ENCODE measurements at regions not wholly inside any gene's neighbourhood (a gene's known extent, or its start where the extent isn't known, plus 50 kb on each side); places are given as distances from the start of the nearest gene placed in this dataset.

GRCh38 chr4:107315584-107315983, 279.5 kb upstream of the DKK2 start:
- ChIA-PET POLR2A (no interaction called here), CTCF (no interaction called here)
- Mint-ChIP-seq H3K27ac (no peak overlapping the region), H3K4me1 (no peaks in the 10 kb centered on the region), H3K36me3 (no peaks in the 10 kb centered on the region), H3K27me3 (peaks cover 0 to 10% (median 5%) of the 10 kb centered on the region in 5 donors), H3K9me3 (peaks cover 0 to 4% (median 0%) of the 10 kb centered on the region in 11 donors), H3K4me3 (no peak overlapping the region)
- H3K9me3 ChIP-seq (ENCODE audit: control insufficient read depth in 2 of 3, low read length in 3 of 3), result no peaks in the 10 kb centered on the region
- H3K27ac ChIP-seq (ENCODE audit: low read depth, low read length), result no peak overlapping the region
- no peaks in the 10 kb centered on the region for H3K4me1 ChIP-seq (ENCODE audit: control insufficient read depth in 2 of 2, insufficient read depth in 2 of 2, low read length in 2 of 2)
- no peaks in the 10 kb centered on the region for H3K36me3 ChIP-seq (ENCODE audit: control insufficient read depth in 2 of 3, insufficient read depth in 3 of 3, low read length in 3 of 3)
- H3K27me3 ChIP-seq (ENCODE audit: control insufficient read depth in 2 of 2, insufficient read depth in 2 of 2, low read length in 2 of 2), result no peaks in the 10 kb centered on the region
- DNase-seq (no peak), ATAC-seq (no peak)
- intact Hi-C loops (cut with micrococcal nuclease), result no loop called here
- H3K4me3 ChIP-seq (ENCODE audit: low read length), result no peak overlapping the region

- Histone ChIP-seq H3K9me3 (ENCODE audit: control insufficient read depth in 2 of 3, low read length in 3 of 3) (no peaks in the 10 kb centered on the region), H3K36me3 (ENCODE audit: control insufficient read depth in 2 of 3, insufficient read depth in 3 of 3, low read length in 3 of 3) (no peaks in the 10 kb centered on the region), H3K4me1 (ENCODE audit: control insufficient read depth in 2 of 2, insufficient read depth in 2 of 2, low read length in 2 of 2) (no peaks in the 10 kb centered on the region), H3K27ac (ENCODE audit: low read depth, low read length) (no peak overlapping the region), H3K4me3 (ENCODE audit: low read length) (no peak overlapping the region), H3K27me3 (ENCODE audit: control insufficient read depth in 2 of 2, insufficient read depth in 2 of 2, low read length in 2 of 2) (no peaks in the 10 kb centered on the region)
- ChIA-PET CTCF (no interaction called here), POLR2A (no interaction called here)
- Mint-ChIP-seq H3K27ac (no peak overlapping the region), H3K36me3 (no peaks in the 10 kb centered on the region), H3K4me3 (no peak overlapping the region), H3K4me1 (no peaks in the 10 kb centered on the region), H3K9me3 (peaks cover 0 to 7% (median 0%) of the 10 kb centered on the region in 11 donors), H3K27me3 (peaks cover 0 to 10% (median 5%) of the 10 kb centered on the region in 5 donors)
- intact Hi-C loops (cut with micrococcal nuclease), result no loop called here
- DNase-seq (no peak), ATAC-seq (no peak)
These were observed 278.0 kb upstream of the DKK2 start for GRCh38 chr4:107314156-107314555.

GRCh38 chr4:107312366-107312765, 276.3 kb upstream of the DKK2 start:
- CTCF ChIA-PET, result no interaction called here
- H3K27me3 Mint-ChIP-seq, result peaks cover 0 to 7% (median 3%) of the 10 kb centered on the region in 5 donors

GRCh38 chr4:107304699-107305286, 268.7 kb upstream of the DKK2 start:
- ATAC-seq (no peak), DNase-seq (no peak)
- intact Hi-C loops (cut with micrococcal nuclease), result no loop called here
- POLR2A ChIA-PET, result no interaction called here
- peaks cover 0 to 12% (median 0%) of the 10 kb centered on the region in 11 donors for H3K9me3 Mint-ChIP-seq
- H3K27me3 Mint-ChIP-seq, result peaks cover 0 to 5% (median 0%) of the 10 kb centered on the region in 5 donors
- Histone ChIP-seq H3K9me3 (ENCODE audit: control insufficient read depth in 2 of 3, low read length in 3 of 3) (no peaks in the 10 kb centered on the region), H3K4me1 (ENCODE audit: control insufficient read depth in 2 of 2, insufficient read depth in 2 of 2, low read length in 2 of 2) (no peaks in the 10 kb centered on the region), H3K27me3 (ENCODE audit: control insufficient read depth in 2 of 2, insufficient read depth in 2 of 2, low read length in 2 of 2) (no peaks in the 10 kb centered on the region), H3K36me3 (ENCODE audit: control insufficient read depth in 2 of 3, insufficient read depth in 3 of 3, low read length in 3 of 3) (no peaks in the 10 kb centered on the region), H3K27ac (ENCODE audit: low read depth, low read length) (no peak overlapping the region), H3K4me3 (ENCODE audit: low read length) (no peak overlapping the region)
- no peaks in the 10 kb centered on the region for H3K4me1 Mint-ChIP-seq
- H3K36me3 Mint-ChIP-seq, result no peaks in the 10 kb centered on the region
- CTCF ChIA-PET, result no interaction called here
- no peak overlapping the region for H3K4me3 Mint-ChIP-seq
- H3K27ac Mint-ChIP-seq, result no peak overlapping the region

More at GRCh38 chr4:107312366-107312765, 276.3 kb upstream of the DKK2 start:
- no peak for DNase-seq
- POLR2A ChIA-PET, result no interaction called here
- Histone ChIP-seq H3K9me3 (ENCODE audit: control insufficient read depth in 2 of 3, low read length in 3 of 3) (no peaks in the 10 kb centered on the region), H3K36me3 (ENCODE audit: control insufficient read depth in 2 of 3, insufficient read depth in 3 of 3, low read length in 3 of 3) (no peaks in the 10 kb centered on the region), H3K27ac (ENCODE audit: low read depth, low read length) (no peak overlapping the region), H3K27me3 (ENCODE audit: control insufficient read depth in 2 of 2, insufficient read depth in 2 of 2, low read length in 2 of 2) (no peaks in the 10 kb centered on the region), H3K4me1 (ENCODE audit: control insufficient read depth in 2 of 2, insufficient read depth in 2 of 2, low read length in 2 of 2) (no peaks in the 10 kb centered on the region), H3K4me3 (ENCODE audit: low read length) (no peak overlapping the region)
- Mint-ChIP-seq H3K27ac (no peak overlapping the region), H3K4me3 (no peak overlapping the region), H3K36me3 (no peaks in the 10 kb centered on the region), H3K4me1 (no peaks in the 10 kb centered on the region), H3K9me3 (peaks cover 0 to 7% (median 0%) of the 10 kb centered on the region in 11 donors)
- no peak for ATAC-seq
- intact Hi-C loops (cut with micrococcal nuclease), result no loop called here

- no peak for DNase-seq
- ChIA-PET POLR2A (no interaction called here), CTCF (no interaction called here)
- H3K27ac Mint-ChIP-seq, result no peak overlapping the region
- H3K4me3 Mint-ChIP-seq, result no peak overlapping the region
- H3K4me1 ChIP-seq (ENCODE audit: control insufficient read depth in 2 of 2, insufficient read depth in 2 of 2, low read length in 2 of 2), result no peaks in the 10 kb centered on the region
- peaks cover 0 to 16% (median under 1%) of the 10 kb centered on the region in 11 donors for H3K9me3 Mint-ChIP-seq
- no peaks in the 10 kb centered on the region for H3K27me3 ChIP-seq (ENCODE audit: control insufficient read depth in 2 of 2, insufficient read depth in 2 of 2, low read length in 2 of 2)
- no peak overlapping the region for H3K27ac ChIP-seq (ENCODE audit: low read depth, low read length)
- no peaks in the 10 kb centered on the region for H3K4me1 Mint-ChIP-seq
- H3K36me3 Mint-ChIP-seq, result no peaks in the 10 kb centered on the region
- ATAC-seq, result no peak
- no peak overlapping the region for H3K4me3 ChIP-seq (ENCODE audit: low read length)
- intact Hi-C loops (cut with micrococcal nuclease), result no loop called here
- H3K27me3 Mint-ChIP-seq, result peaks cover 0 to 13% (median 0%) of the 10 kb centered on the region in 5 donors
- H3K36me3 ChIP-seq (ENCODE audit: control insufficient read depth in 2 of 3, insufficient read depth in 3 of 3, low read length in 3 of 3), result no peaks in the 10 kb centered on the region
- H3K9me3 ChIP-seq (ENCODE audit: control insufficient read depth in 2 of 3, low read length in 3 of 3), result no peaks in the 10 kb centered on the region
These were observed 263.5 kb upstream of the DKK2 start for GRCh38 chr4:107299646-107300045.

GRCh38 chr4:107292979-107293378, 256.9 kb upstream of the DKK2 start:
- H3K27me3 ChIP-seq (ENCODE audit: control insufficient read depth in 2 of 2, insufficient read depth in 2 of 2, low read length in 2 of 2), result no peaks in the 10 kb centered on the region
- DNase-seq (no peak), ATAC-seq (no peak)
- no peak overlapping the region for H3K4me3 ChIP-seq (ENCODE audit: low read length)
- Mint-ChIP-seq H3K9me3 (peaks cover 0 to 25% (median 9%) of the 10 kb centered on the region in 11 donors), H3K4me1 (no peaks in the 10 kb centered on the region), H3K27me3 (peaks cover 0 to 17% (median 10%) of the 10 kb centered on the region in 5 donors), H3K36me3 (no peaks in the 10 kb centered on the region), H3K4me3 (no peak overlapping the region), H3K27ac (no peak overlapping the region)
- CTCF ChIA-PET, result no interaction called here
- H3K36me3 ChIP-seq (ENCODE audit: control insufficient read depth in 2 of 3, insufficient read depth in 3 of 3, low read length in 3 of 3), result no peaks in the 10 kb centered on the region
- no peak overlapping the region for H3K27ac ChIP-seq (ENCODE audit: low read depth, low read length)
- H3K4me1 ChIP-seq (ENCODE audit: control insufficient read depth in 2 of 2, insufficient read depth in 2 of 2, low read length in 2 of 2), result no peaks in the 10 kb centered on the region
- intact Hi-C loops (cut with micrococcal nuclease), result no loop called here
- POLR2A ChIA-PET, result no interaction called here
- H3K9me3 ChIP-seq (ENCODE audit: control insufficient read depth in 2 of 3, low read length in 3 of 3), result no peaks in the 10 kb centered on the region
